PC-9 (cell line): ENCODE measurements at regions not wholly inside any gene's neighbourhood (a gene's known extent, or its start where the extent isn't known, plus 50 kb on each side); places are given as distances from the start of the nearest gene placed in this dataset.

ENCODE experiments used
- CTCF ChIP-seq: fragments of 200-600 bp; sonication (generic); conservative IDR thresholded peaks from 2 replicates; pipeline ENCODE4 v1.6.1; 2017; ENCODE audit warnings: mixed run types, antibody characterized with exemption, mild to moderate bottlenecking, moderate library complexity
- EZH2 ChIP-seq: fragments of 200-600 bp; sonication (generic); IDR thresholded peaks from 2 replicates; pipeline ENCODE4 v1.8.0; 2017; ENCODE audit warnings: antibody characterized with exemption, low read depth

GRCh38 chr18:66994790-66995189, 390.9 kb upstream of the CDH19 start:
- no peak for TF ChIP-seq EZH2
- no peak for TF ChIP-seq CTCF
